ENCODE measurements at regions not wholly inside any gene's neighbourhood (a gene's known extent, or its start where the extent isn't known, plus 50 kb on each side); places are given as distances from the start of the nearest gene placed in this dataset.

- no peak for TF ChIP-seq CTCF (IDR thresholded peaks at IDR 0.05 in 2 of 3, conservative IDR thresholded peaks at IDR 0.05 in 1 of 3; ENCODE audit: control insufficient read depth in 2 of 3, extremely low read depth in 1 of 3, insufficient read depth in 1 of 3, low read depth in 3 of 3, low read length in 3 of 3)
- TF ChIP-seq POLR2A (IDR thresholded peaks at IDR 0.05; ENCODE audit: low read depth, low read length), result no peak
- no peak for TF ChIP-seq JUND (IDR thresholded peaks at IDR 0.05; ENCODE audit: low read depth, low read length)
- TF ChIP-seq SUZ12 (IDR thresholded peaks at IDR 0.05; ENCODE audit: unreplicated experiment), result no peak
These were observed 1110.9 kb downstream of the NLGN4X start for GRCh38 chrX:5117816-5118215.

Measured in GM12878 (cell line).